CD14-positive monocyte (primary cell): ENCODE measurements at regions not wholly inside any gene's neighbourhood (a gene's known extent, or its start where the extent isn't known, plus 50 kb on each side); places are given as distances from the start of the nearest gene placed in this dataset.

Experiments used
- DNase-seq, 3 donors: peaks; one replicate each; pipeline ENCODE4 v3.0.0-alpha.2; 2011 to 2022
- H2AFZ ChIP-seq: 2 replicates; pipeline ENCODE4 v1.6.0; 2012; ENCODE audit warnings: mild to moderate bottlenecking, low read depth, low read length, inconsistent platforms; ENCODE audit not compliant: insufficient read depth, poor library complexity, severe bottlenecking
- H3K27ac ChIP-seq, 2 donors: 1 replicate in 1 of 2; 2 replicates in 1 of 2; pipeline ENCODE4 v1.5.1; 2012 to 2013; ENCODE audit warnings: low read length in 2 of 2, control low read depth in 1 of 2, inconsistent platforms in 1 of 2, low read depth in 1 of 2, mild to moderate bottlenecking in 1 of 2
- H3K27me3 ChIP-seq, 2 donors: one replicate each; pipeline versions ENCODE4 v1.6.0 to v1.6.1; 2011 to 2013; ENCODE audit warnings: low read length in 2 of 2; ENCODE audit not compliant: control insufficient read depth in 2 of 2, insufficient read depth in 2 of 2
- H3K36me3 ChIP-seq, 2 donors: replicated peaks in 1 of 2; 1 replicate in 1 of 2; 2 replicates in 1 of 2; pipeline versions ENCODE4 v1.5.1 to v1.6.1; 2012 to 2013; ENCODE audit warnings: low read length in 2 of 2, control low read depth in 1 of 2, inconsistent platforms in 1 of 2, mild to moderate bottlenecking in 1 of 2; ENCODE audit not compliant: insufficient read depth in 2 of 2, control insufficient read depth in 1 of 2
- H3K4me1 ChIP-seq, 2 donors: 1 replicate in 1 of 2; 2 replicates in 1 of 2; pipeline versions ENCODE4 v1.5.1 to v1.6.1; 2012 to 2013; ENCODE audit warnings: low read length in 2 of 2, control low read depth in 1 of 2, inconsistent platforms in 1 of 2, mild to moderate bottlenecking in 1 of 2, moderate library complexity in 1 of 2; ENCODE audit not compliant: insufficient read depth in 2 of 2, control insufficient read depth in 1 of 2
- H3K4me2 ChIP-seq: replicated peaks from 2 replicates; pipeline ENCODE3; 2012; ENCODE audit warnings: low read length, moderate library complexity, mild to moderate bottlenecking; ENCODE audit not compliant: poor library complexity, severe bottlenecking; ENCODE audit errors: extremely low read depth
- H3K4me3 ChIP-seq, 3 experiments: fragments of 200-600 bp in 1 of 3; sonication (generic) in 1 of 3; replicated peaks in 1 of 3; 1 replicate in 2 of 3; 2 replicates in 1 of 3; pipeline ENCODE4 v1.5.1; 2011 to 2013; ENCODE audit warnings: low read length in 3 of 3, mild to moderate bottlenecking in 3 of 3, control low read depth in 2 of 3, low read depth in 2 of 3, inconsistent platforms in 1 of 3, moderate library complexity in 1 of 3
- H3K79me2 ChIP-seq: 2 replicates; pipeline ENCODE4 v1.6.0; 2012; ENCODE audit warnings: mild to moderate bottlenecking, control low read depth, inconsistent platforms, low read length, moderate library complexity; ENCODE audit not compliant: insufficient read depth
- H3K9ac ChIP-seq: 2 replicates; pipeline ENCODE4 v1.6.0; 2017; ENCODE audit warnings: low read length, mild to moderate bottlenecking; ENCODE audit not compliant: insufficient read depth, poor library complexity, severe bottlenecking
- H3K9me3 ChIP-seq, 2 donors: replicated peaks in 1 of 2; 1 replicate in 1 of 2; 2 replicates in 1 of 2; pipeline versions ENCODE4 v1.5.1 to v1.6.1; 2012 to 2013; ENCODE audit warnings: low read length in 2 of 2, control low read depth in 1 of 2; ENCODE audit not compliant: control insufficient read depth in 1 of 2, insufficient read depth in 1 of 2
- H4K20me1 ChIP-seq: 2 replicates; pipeline ENCODE4 v1.6.0; 2012; ENCODE audit warnings: mild to moderate bottlenecking, low read length, control low read depth, moderate library complexity; ENCODE audit not compliant: insufficient read depth
- H3K27ac Mint-ChIP-seq, 7 donors: one replicate each; pipeline ENCODE4 v1.8.0; 2020; ENCODE audit warnings: mild to moderate bottlenecking in 7 of 7, mixed read lengths in 7 of 7, moderate library complexity in 6 of 7, inconsistent platforms in 2 of 7
- H3K27me3 Mint-ChIP-seq, 3 donors: one replicate each; pipeline ENCODE4 v1.8.0; 2021 to 2022; ENCODE audit warnings: low read depth in 3 of 3, mild to moderate bottlenecking in 3 of 3, mixed read lengths in 3 of 3, moderate library complexity in 3 of 3, inconsistent platforms in 1 of 3
- H3K36me3 Mint-ChIP-seq, 2 donors: one replicate each; pipeline ENCODE4 v1.8.0; 2020; ENCODE audit warnings: mixed read lengths in 2 of 2, inconsistent platforms in 1 of 2, mild to moderate bottlenecking in 1 of 2
- H3K4me1 Mint-ChIP-seq: one replicate; pipeline ENCODE4 v1.8.0; 2020; ENCODE audit warnings: mild to moderate bottlenecking, mixed read lengths
- H3K4me3 Mint-ChIP-seq, 2 donors: one replicate each; pipeline ENCODE4 v1.8.0; 2020; ENCODE audit warnings: mild to moderate bottlenecking in 2 of 2, mixed read lengths in 2 of 2, moderate library complexity in 1 of 2
- H3K9me3 Mint-ChIP-seq, 7 donors: one replicate each; pipeline ENCODE4 v1.8.0; 2020 to 2022; ENCODE audit warnings: mixed read lengths in 7 of 7, mild to moderate bottlenecking in 6 of 7, moderate library complexity in 6 of 7, inconsistent platforms in 2 of 7
- CTCF ChIP-seq: fragments of 200-600 bp; IDR thresholded peaks from one replicate; pipeline ENCODE4 v1.8.0; 2022; ENCODE audit warnings: antibody characterized with exemption, mild to moderate bottlenecking
- WGBS: methylation state at CpG from one replicate; pipeline ENCODE4 v1.1.5; 2013; ENCODE audit warnings: missing lambda C conversion rate; ENCODE audit not compliant: insufficient coverage; 5-methylcytosine and 5-hydroxymethylcytosine counted together
- intact Hi-C, 2 donors: fragments of 100-400 bp; cut with micrococcal nuclease; formaldehyde crosslinking; loops; one replicate each; pipeline versions ENCODE4 v1.15.0 to v1.15.1; 2023

- H3K36me3 Mint-ChIP-seq, result no peaks in the 10 kb centered on the region
- intact Hi-C loops, result no loop called here
Measured at GRCh38 chr5:112511920-112512319, 92.8 kb upstream of the EPB41L4A start.

GRCh38 chr5:112512901-112513300 lies 93.8 kb upstream of the EPB41L4A start:
- no peaks in the 10 kb centered on the region for H3K4me1 Mint-ChIP-seq
- WGBS, result no CpG with 5 or more reads among the region's 2 CpGs

More at GRCh38 chr5:112511920-112512319, 92.8 kb upstream of the EPB41L4A start:
- H3K79me2 ChIP-seq, result no peaks in the 10 kb centered on the region
- Mint-ChIP-seq H3K27ac (no peak overlapping the region), H3K27me3 (peaks cover 4 to 10% (median 5%) of the 10 kb centered on the region in 3 donors), H3K4me1 (no peaks in the 10 kb centered on the region), H3K9me3 (peaks cover 0 to 19% (median 8%) of the 10 kb centered on the region in 7 donors), H3K4me3 (no peak overlapping the region)
- no peaks in the 10 kb centered on the region for H3K9me3 ChIP-seq
- no peaks in the 10 kb centered on the region for H3K4me1 ChIP-seq
- H4K20me1 ChIP-seq, result no peaks in the 10 kb centered on the region
- no peak overlapping the region for H3K27ac ChIP-seq
- no peak overlapping the region for H3K4me2 ChIP-seq
- peaks cover 2 to 3% of the 10 kb centered on the region in 2 donors for H3K27me3 ChIP-seq
- no peak overlapping the region for H2AFZ ChIP-seq
- no peak for DNase-seq
- no peak overlapping the region for H3K9ac ChIP-seq
- H3K4me3 ChIP-seq, result no peak overlapping the region
- no peak for TF ChIP-seq CTCF
- H3K36me3 ChIP-seq, result no peaks in the 10 kb centered on the region

More at GRCh38 chr5:112512901-112513300, 93.8 kb upstream of the EPB41L4A start:
- no peaks in the 10 kb centered on the region for H3K36me3 ChIP-seq
- intact Hi-C loops, result no loop called here
- no peaks in the 10 kb centered on the region for H3K79me2 ChIP-seq
- H3K4me1 ChIP-seq, result no peaks in the 10 kb centered on the region
- H3K9me3 ChIP-seq, result no peaks in the 10 kb centered on the region
- H3K9ac ChIP-seq, result no peak overlapping the region
- H3K36me3 Mint-ChIP-seq, result no peaks in the 10 kb centered on the region
- peaks cover 0 to 22% (median 10%) of the 10 kb centered on the region in 7 donors for H3K9me3 Mint-ChIP-seq
- H3K27ac ChIP-seq, result no peak overlapping the region
- no peak for DNase-seq
- no peak for TF ChIP-seq CTCF
- H3K27ac Mint-ChIP-seq, result no peak overlapping the region
- H3K4me3 ChIP-seq, result no peak overlapping the region
- no peak overlapping the region for H3K4me2 ChIP-seq
- no peaks in the 10 kb centered on the region for H4K20me1 ChIP-seq
- peaks cover 4 to 10% (median 5%) of the 10 kb centered on the region in 3 donors for H3K27me3 Mint-ChIP-seq
- no peak overlapping the region for H3K4me3 Mint-ChIP-seq
- H3K27me3 ChIP-seq, result peaks cover 2 to 3% of the 10 kb centered on the region in 2 donors
- H2AFZ ChIP-seq, result no peak overlapping the region
